HG02943 (cell line): ENCODE measurements at regions not wholly inside any gene's neighbourhood (a gene's known extent, or its start where the extent isn't known, plus 50 kb on each side); places are given as distances from the start of the nearest gene placed in this dataset.

Source experiments
- ATAC-seq: cut with Tn5 transposase; IDR thresholded peaks from one replicate; pipeline ENCODE4 v1.9.1; 2021; ENCODE audit warnings: mild to moderate bottlenecking, low read depth, moderate library complexity; ENCODE audit not compliant: unreplicated experiment

DNA sequence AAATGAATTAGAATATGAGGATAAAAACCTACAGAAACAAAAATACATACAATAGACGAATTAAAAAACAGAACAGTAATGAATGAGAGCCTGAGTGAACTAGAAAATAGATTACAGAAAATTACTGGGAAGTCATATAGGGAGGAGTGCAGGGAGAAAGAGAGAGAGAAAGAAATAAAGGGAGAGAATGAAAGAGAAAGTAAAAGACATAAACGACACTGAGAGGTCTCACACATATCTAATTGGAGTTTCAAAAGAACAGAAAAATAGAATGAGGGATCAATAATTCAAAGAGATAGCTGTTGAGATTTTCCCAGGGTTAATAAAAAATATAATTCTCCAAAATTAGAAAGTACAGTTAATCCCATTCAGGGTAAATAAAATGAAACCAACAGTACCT, 156.4 kb upstream of the FTMT start:
- ATAC-seq = no peak

GRCh38 chr5:121698690-121699089, 153.0 kb upstream of the FTMT start:
- ATAC-seq = no peak

DNA sequence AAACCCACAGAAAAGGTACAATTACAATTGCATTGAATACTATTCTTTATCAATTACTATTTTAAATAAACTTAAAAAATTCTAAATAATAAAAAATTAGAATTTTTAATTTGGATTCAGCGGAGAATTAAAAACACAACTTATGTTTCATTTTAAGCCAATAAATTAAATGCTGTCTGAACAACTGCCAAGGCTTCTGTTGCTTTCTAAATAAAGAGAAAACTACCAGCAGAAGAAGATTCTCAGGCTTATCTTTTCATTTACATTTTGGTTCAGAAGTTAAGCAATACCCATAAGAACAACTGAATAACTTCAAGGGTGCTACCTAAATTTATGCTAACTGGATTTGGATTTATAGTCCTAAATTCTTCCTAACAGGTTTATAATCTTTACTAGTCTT, 150.0 kb upstream of the FTMT start:
- no peak for ATAC-seq

GRCh38 chr5:121702682-121703081, 149.0 kb upstream of the FTMT start:
- no peak for ATAC-seq

GRCh38 chr5:121704291-121704690, 147.4 kb upstream of the FTMT start:
- ATAC-seq = no peak

DNA sequence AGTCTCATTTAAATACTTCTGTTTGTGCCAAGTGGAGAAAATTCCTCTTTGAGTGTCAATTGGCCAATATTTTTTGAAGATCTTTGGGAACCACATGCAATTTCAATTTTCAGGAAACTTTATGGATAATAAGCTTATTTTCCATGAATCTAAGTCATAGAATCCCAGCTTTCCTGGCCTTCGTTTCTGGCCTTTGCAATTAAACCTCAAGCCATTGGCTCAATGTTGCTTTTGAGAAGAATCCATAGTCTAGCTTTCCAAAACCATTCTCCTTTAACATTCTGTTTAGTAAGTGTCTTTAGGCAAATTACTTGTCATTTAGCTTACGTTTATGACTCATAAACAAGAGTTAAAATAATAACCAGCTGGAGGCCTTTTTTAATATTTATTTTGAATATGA, 145.0 kb upstream of the FTMT start:
- no peak for ATAC-seq

GRCh38 chr5:121707178-121707577, 144.5 kb upstream of the FTMT start:
- ATAC-seq = no peak

DNA sequence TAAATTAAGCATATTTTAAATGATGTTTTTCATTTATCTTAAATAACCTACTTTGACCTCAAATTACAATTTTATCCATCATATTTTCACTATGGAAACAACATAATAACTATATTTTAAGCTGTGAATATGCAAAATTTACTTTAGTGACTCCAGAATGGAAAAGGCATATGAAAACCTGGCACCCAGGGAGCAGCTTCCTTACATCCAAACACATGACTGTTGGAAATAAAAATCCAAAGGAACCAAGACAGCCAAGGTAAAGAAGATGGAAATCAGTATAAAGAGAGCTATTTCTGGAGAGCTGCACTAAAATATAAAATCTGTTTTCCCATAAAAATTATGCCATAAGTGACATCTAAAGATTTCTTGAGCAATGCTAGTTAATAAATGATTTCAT, 140.3 kb upstream of the FTMT start:
- ATAC-seq = no peak

DNA sequence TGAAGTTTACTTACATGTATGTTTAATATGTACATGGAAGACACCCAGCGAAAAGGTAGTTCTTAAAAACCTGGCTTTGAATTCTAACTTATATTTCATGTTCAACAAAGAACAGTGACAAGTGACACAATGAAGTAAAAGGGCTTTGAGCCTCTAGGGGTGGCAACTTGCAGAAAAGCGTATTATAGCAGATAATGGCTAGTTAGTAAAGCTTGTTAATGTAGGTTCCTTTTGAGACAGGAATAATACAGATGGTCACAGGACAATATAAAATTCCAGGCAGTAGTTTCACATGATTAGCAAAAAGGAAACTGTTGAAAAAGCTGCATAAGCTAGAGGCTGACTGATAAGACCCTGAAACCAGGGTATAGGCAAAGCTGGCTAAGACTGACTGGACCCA, 132.4 kb upstream of the FTMT start:
- no peak for ATAC-seq

- no peak for ATAC-seq
These were observed 126.2 kb upstream of the FTMT start for GRCh38 chr5:121725450-121725849.

GRCh38 chr5:121726991-121727390, 124.7 kb upstream of the FTMT start:
- ATAC-seq = no peak

DNA sequence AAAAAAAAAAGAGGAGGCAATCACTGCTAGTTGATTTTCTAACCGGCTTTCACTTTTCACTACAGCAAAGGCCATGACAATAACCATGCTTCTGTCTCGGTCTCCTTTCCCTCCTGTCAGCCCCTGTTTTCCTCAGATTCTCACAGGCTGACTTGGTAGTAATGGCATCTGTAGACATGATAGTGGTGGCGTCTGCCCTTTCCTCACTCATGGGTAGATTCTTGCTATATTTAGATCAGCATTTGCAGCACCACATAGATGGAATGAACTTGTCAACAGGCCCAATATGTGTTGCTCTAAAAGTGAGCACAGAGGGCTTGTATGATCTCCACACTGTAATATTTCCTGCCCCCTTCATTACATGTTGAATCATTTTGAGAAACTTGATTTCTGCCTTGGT, 120.3 kb upstream of the FTMT start:
- ATAC-seq = no peak

DNA sequence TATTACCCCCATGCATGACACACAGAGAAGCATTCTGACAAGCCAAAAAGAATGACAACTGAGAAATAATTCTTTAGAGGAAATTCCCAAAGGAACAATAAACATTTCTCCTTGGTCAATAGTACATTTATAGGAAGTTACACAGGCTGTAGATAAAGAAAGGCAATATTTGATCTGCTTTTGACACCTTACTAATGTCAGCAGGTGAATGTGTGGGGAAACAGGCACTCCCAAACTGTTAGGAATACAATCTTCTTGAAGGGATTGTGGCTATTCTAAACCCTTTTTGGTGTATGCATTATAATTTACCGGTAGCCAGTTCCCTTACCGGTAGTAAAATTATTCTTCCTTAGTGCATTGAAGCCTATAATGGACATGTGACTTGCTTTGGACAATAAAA, 116.1 kb upstream of the FTMT start:
- ATAC-seq = no peak

GRCh38 chr5:121737120-121737519, 114.6 kb upstream of the FTMT start:
- ATAC-seq = no peak

DNA sequence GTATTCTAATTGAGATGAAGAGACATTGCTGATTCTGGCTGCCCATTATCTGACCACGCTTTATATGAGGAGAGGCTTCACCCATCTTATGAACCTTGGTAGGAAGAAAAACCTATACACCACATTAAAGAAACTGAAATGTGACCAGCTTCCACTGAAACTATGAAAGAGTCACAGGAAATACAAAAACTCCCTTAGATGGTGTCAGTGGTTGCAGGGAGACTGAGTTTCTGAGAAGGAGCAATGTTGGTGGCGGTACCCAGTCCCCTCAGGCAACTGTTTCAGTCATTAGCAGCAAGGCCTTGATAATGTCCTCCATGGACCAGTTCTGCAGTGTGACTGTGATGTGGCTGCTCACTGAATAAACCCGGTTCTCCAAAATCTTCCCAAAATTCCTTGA, 110.5 kb upstream of the FTMT start:
- no peak for ATAC-seq

- no peak for ATAC-seq
These were observed 107.1 kb upstream of the FTMT start for GRCh38 chr5:121744577-121744976.

DNA sequence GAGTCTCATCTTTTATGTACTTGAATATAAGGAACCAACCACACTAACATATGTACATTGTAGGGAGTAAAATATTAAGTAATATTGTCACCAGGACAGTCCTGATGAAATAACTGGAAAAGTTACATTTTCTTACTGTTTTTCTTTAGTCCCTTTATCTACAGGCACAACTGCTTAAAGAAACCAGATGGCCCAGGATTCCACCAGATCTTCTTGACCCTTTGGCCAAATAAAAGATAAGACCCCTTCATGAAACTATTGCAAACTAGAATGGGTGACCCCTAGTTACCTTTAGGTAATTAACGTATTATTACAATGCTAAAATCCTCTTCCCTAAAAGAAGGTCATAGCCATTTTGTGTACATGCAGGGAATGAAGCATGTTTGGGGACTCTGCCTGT, 106.3 kb upstream of the FTMT start:
- ATAC-seq = no peak

DNA sequence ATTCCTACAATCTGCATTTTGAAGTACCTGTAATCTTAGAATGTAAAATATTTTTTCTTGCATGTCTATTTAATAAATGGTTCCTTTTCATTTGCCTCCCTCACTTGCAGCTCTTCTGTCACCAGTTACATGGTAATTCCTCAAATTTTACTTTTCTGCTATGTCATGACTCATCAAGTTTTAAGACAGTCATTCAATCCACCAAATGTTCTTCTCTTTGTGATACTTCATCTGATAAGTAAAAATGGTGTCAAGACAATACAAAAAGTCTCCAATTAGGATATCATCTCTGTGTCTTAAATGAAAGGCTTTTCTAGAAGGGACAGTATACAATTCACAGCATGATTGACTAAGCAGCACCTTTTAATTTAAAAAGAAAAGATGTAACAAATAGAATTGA, 104.9 kb upstream of the FTMT start:
- ATAC-seq = no peak

GRCh38 chr5:121748686-121749085, 103.0 kb upstream of the FTMT start:
- ATAC-seq = no peak

GRCh38 chr5:121752149-121752548, 99.5 kb upstream of the FTMT start:
- no peak for ATAC-seq

GRCh38 chr5:121755266-121755665, 96.4 kb upstream of the FTMT start:
- no peak for ATAC-seq

DNA sequence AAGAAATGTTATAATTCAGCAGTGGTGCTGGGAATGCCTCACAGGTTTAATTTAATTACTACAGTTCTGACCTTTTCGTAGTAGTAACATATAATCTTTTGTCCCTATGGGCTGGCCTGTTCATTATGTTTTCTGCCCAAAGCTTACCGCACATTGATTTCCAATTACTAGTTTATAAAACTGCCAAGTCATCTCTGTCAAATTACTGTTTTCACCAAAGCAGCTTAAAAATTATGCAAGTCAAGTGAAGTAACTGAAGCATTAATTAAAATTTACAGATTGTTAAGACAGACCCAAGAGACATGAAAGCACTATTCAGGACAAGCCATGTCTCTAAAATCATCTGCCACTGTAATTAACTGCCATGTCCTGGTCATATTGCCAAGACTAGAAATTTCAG, 93.9 kb upstream of the FTMT start:
- ATAC-seq = no peak

- no peak for ATAC-seq
These were observed 93.1 kb upstream of the FTMT start for GRCh38 chr5:121758615-121759014.

- no peak for ATAC-seq
These were observed 89.3 kb upstream of the FTMT start for GRCh38 chr5:121762426-121762825.
